A673 (cell line): ENCODE measurements at regions not wholly inside any gene's neighbourhood (a gene's known extent, or its start where the extent isn't known, plus 50 kb on each side); places are given as distances from the start of the nearest gene placed in this dataset.

ENCODE experiments used
- BruUV-seq: library from RNA; stranded (reverse); fragments of 400-500 nt; replicated peaks from 2 replicates; lab custom pipeline; 2021; lab: Mats Ljungman, UMichigan
- CTCF ChIA-PET: fragments of 300-600 bp; sonication (Branson Sonifier 250); formaldehyde crosslinking; loops from one replicate; lab custom pipeline; 2022; ENCODE audit warnings: antibody characterized with exemption; lab: Charles Lee
- POLR2A ChIA-PET: fragments of 300-600 bp; sonication (Branson Sonifier 250); formaldehyde crosslinking; loops from one replicate; lab custom pipeline; 2022; ENCODE audit warnings: antibody characterized with exemption; ENCODE audit not compliant: low non-redundant PET; lab: Charles Lee
- DNase-seq: peaks from one replicate; pipeline ENCODE4 v3.0.0-alpha.2; 2015; ENCODE audit warnings: low spot score
- H3K27ac ChIP-seq: fragments of 200-600 bp; sonication (generic); 2 replicates; pipeline ENCODE4 v1.5.1; 2016; ENCODE audit warnings: mixed run types, low read depth, mild to moderate bottlenecking, mixed read lengths, antibody characterized with exemption, low read length; ENCODE audit not compliant: poor library complexity, severe bottlenecking
- H3K27me3 ChIP-seq: fragments of 200-600 bp; sonication (generic); replicated peaks from 2 replicates; pipeline ENCODE4 v1.6.1; 2017; ENCODE audit warnings: mixed run types, low read depth, mild to moderate bottlenecking, mixed read lengths, antibody characterized with exemption, low read length; ENCODE audit not compliant: insufficient read depth, poor library complexity
- H3K36me3 ChIP-seq: fragments of 200-600 bp; sonication (generic); 2 replicates; pipeline ENCODE4 v1.6.1; 2016; ENCODE audit warnings: mixed run types, mild to moderate bottlenecking, mixed read lengths, antibody characterized with exemption, low read length; ENCODE audit not compliant: insufficient read depth, poor library complexity, severe bottlenecking
- H3K4me1 ChIP-seq: fragments of 200-600 bp; sonication (generic); 2 replicates; pipeline ENCODE4 v1.6.1; 2017; ENCODE audit warnings: mixed run types, mild to moderate bottlenecking, mixed read lengths, antibody characterized with exemption, low read length; ENCODE audit not compliant: insufficient read depth, poor library complexity, severe bottlenecking
- H3K4me3 ChIP-seq: fragments of 200-600 bp; sonication (generic); 2 replicates; pipeline ENCODE4 v1.5.1; 2016; ENCODE audit warnings: low read depth, mixed run types, mild to moderate bottlenecking, mixed read lengths, low read length; ENCODE audit not compliant: poor library complexity, severe bottlenecking
- H3K9me3 ChIP-seq: fragments of 200-600 bp; sonication (generic); 2 replicates; pipeline ENCODE4 v1.6.1; 2016; ENCODE audit warnings: mixed run types, low read depth, mild to moderate bottlenecking, mixed read lengths, antibody characterized with exemption, low read length; ENCODE audit not compliant: poor library complexity, severe bottlenecking
- CTCF ChIP-seq: fragments of 300-800, 200-600 bp; sonication (generic); conservative IDR thresholded peaks from 2 replicates; pipeline ENCODE4 v1.5.1; 2017; ENCODE audit warnings: low read depth, mild to moderate bottlenecking, antibody characterized with exemption, low read length, moderate library complexity, mixed read lengths
- EZH2 ChIP-seq: fragments of 200-600 bp; sonication (generic); IDR thresholded peaks from 2 replicates; pipeline ENCODE4 v1.6.1; 2017; ENCODE audit warnings: borderline replicate concordance, low read depth, mild to moderate bottlenecking, mixed read lengths, antibody characterized with exemption, low read length; ENCODE audit not compliant: poor library complexity, severe bottlenecking
- intact Hi-C: fragments of 100-400 bp; cut with micrococcal nuclease; formaldehyde crosslinking; loops from one replicate; pipeline ENCODE4 v1.10.0; 2022; ENCODE audit not compliant: unreplicated experiment

- BruUV-seq: no TSS peak
- Histone ChIP-seq H3K27ac (no peak overlapping the region), H3K27me3 (no peaks in the 10 kb centered on the region), H3K9me3 (no peaks in the 10 kb centered on the region), H3K36me3 (no peaks in the 10 kb centered on the region), H3K4me3 (no peak overlapping the region), H3K4me1 (peaks cover 30% of the 10 kb centered on the region)
- POLR2A ChIA-PET: no interaction called here
- CTCF ChIA-PET: no interaction called here
- intact Hi-C loops: no loop called here
- DNase-seq: no peak
- TF ChIP-seq CTCF: no peak
- TF ChIP-seq EZH2: no peak
Observed at GRCh38 chr7:367351-367901, 77.5 kb downstream of the FOXL3 start.

GRCh38 chr7:368651-369475 lies 78.9 kb downstream of the FOXL3 start:
- no peak overlapping the region for H3K4me3 ChIP-seq
- no peak for TF ChIP-seq EZH2
- no peak overlapping the region for H3K27ac ChIP-seq
- POLR2A ChIA-PET: no interaction called here
- intact Hi-C loops: no loop called here
- no peaks in the 10 kb centered on the region for H3K36me3 ChIP-seq
- peaks cover 18% of the 10 kb centered on the region for H3K4me1 ChIP-seq
- CTCF ChIA-PET: no interaction called here
- no peaks in the 10 kb centered on the region for H3K9me3 ChIP-seq
- no peak for DNase-seq
- H3K27me3 ChIP-seq: no peaks in the 10 kb centered on the region
- no TSS peak for BruUV-seq

- ChIA-PET POLR2A (no interaction called here), CTCF (no interaction called here)
- no peaks in the 10 kb centered on the region for H3K27me3 ChIP-seq
- DNase-seq: no peak
- intact Hi-C loops: no loop called here
- H3K27ac ChIP-seq: no peak overlapping the region
- H3K36me3 ChIP-seq: no peaks in the 10 kb centered on the region
- H3K4me3 ChIP-seq: no peak overlapping the region
- no peak for TF ChIP-seq EZH2
- no peak for TF ChIP-seq CTCF
- H3K9me3 ChIP-seq: no peaks in the 10 kb centered on the region
- no TSS peak for BruUV-seq
- peaks cover 18% of the 10 kb centered on the region for H3K4me1 ChIP-seq
Observed at GRCh38 chr7:369476-370258, 79.7 kb downstream of the FOXL3 start.
